Rectal smooth muscle tissue (tissue), 1 donor: ENCODE measurements at regions not wholly inside any gene's neighbourhood (a gene's known extent, or its start where the extent isn't known, plus 50 kb on each side); places are given as distances from the start of the nearest gene placed in this dataset.

ENCODE experiments used
- H3K27ac ChIP-seq: one replicate; pipeline ENCODE4 v1.7.0; 2013; ENCODE audit warnings: low read depth, low read length, inconsistent platforms
- H3K27me3 ChIP-seq: one replicate; pipeline ENCODE4 v1.7.0; 2013; ENCODE audit warnings: low read length; ENCODE audit not compliant: control insufficient read depth, insufficient read depth
- H3K36me3 ChIP-seq: one replicate; pipeline ENCODE4 v1.7.0; 2013; ENCODE audit warnings: low read length; ENCODE audit not compliant: control insufficient read depth, insufficient read depth
- H3K4me1 ChIP-seq: one replicate; pipeline ENCODE4 v1.7.0; 2013; ENCODE audit warnings: low read length; ENCODE audit not compliant: control insufficient read depth, insufficient read depth
- H3K4me3 ChIP-seq: one replicate; pipeline ENCODE4 v1.7.0; 2013; ENCODE audit warnings: low read length
- H3K9ac ChIP-seq: one replicate; pipeline ENCODE4 v1.7.0; 2013; ENCODE audit warnings: low read length

GRCh38 chr4:96652821-96653220 is 812.9 kb downstream of the PDHA2 start:
- Histone ChIP-seq H3K4me1 (no peaks in the 10 kb centered on the region), H3K27me3 (no peaks in the 10 kb centered on the region), H3K9ac (no peak overlapping the region), H3K27ac (no peak overlapping the region), H3K36me3 (no peaks in the 10 kb centered on the region), H3K4me3 (no peak overlapping the region)

- Histone ChIP-seq H3K27me3 (no peaks in the 10 kb centered on the region), H3K36me3 (no peaks in the 10 kb centered on the region), H3K4me1 (no peaks in the 10 kb centered on the region), H3K4me3 (no peak overlapping the region), H3K27ac (no peak overlapping the region), H3K9ac (no peak overlapping the region)
Observed at GRCh38 chr4:96654045-96654444, 814.2 kb downstream of the PDHA2 start.

GRCh38 chr4:96670381-96670780 is 830.5 kb downstream of the PDHA2 start:
- Histone ChIP-seq H3K4me1 (no peaks in the 10 kb centered on the region), H3K9ac (no peak overlapping the region), H3K4me3 (no peak overlapping the region), H3K36me3 (no peaks in the 10 kb centered on the region), H3K27ac (no peak overlapping the region), H3K27me3 (no peaks in the 10 kb centered on the region)

GRCh38 chr4:96675416-96675815 is 835.5 kb downstream of the PDHA2 start:
- H3K27me3 ChIP-seq: no peaks in the 10 kb centered on the region
- H3K36me3 ChIP-seq: no peaks in the 10 kb centered on the region
- H3K9ac ChIP-seq: no peak overlapping the region
- H3K4me3 ChIP-seq: no peak overlapping the region
- H3K4me1 ChIP-seq: no peaks in the 10 kb centered on the region
- H3K27ac ChIP-seq: no peak overlapping the region

GRCh38 chr4:96675896-96676295 is 836.0 kb downstream of the PDHA2 start:
- Histone ChIP-seq H3K27me3 (no peaks in the 10 kb centered on the region), H3K4me3 (no peak overlapping the region), H3K36me3 (no peaks in the 10 kb centered on the region), H3K27ac (no peak overlapping the region), H3K4me1 (no peaks in the 10 kb centered on the region), H3K9ac (no peak overlapping the region)

- H3K27ac ChIP-seq: no peak overlapping the region
- no peaks in the 10 kb centered on the region for H3K27me3 ChIP-seq
- no peak overlapping the region for H3K9ac ChIP-seq
- no peaks in the 10 kb centered on the region for H3K36me3 ChIP-seq
- no peaks in the 10 kb centered on the region for H3K4me1 ChIP-seq
- no peak overlapping the region for H3K4me3 ChIP-seq
Observed at GRCh38 chr4:96676754-96677435, 837.0 kb downstream of the PDHA2 start.

- no peak overlapping the region for H3K9ac ChIP-seq
- no peak overlapping the region for H3K27ac ChIP-seq
- H3K4me1 ChIP-seq: no peaks in the 10 kb centered on the region
- H3K4me3 ChIP-seq: no peak overlapping the region
- H3K27me3 ChIP-seq: no peaks in the 10 kb centered on the region
- H3K36me3 ChIP-seq: no peaks in the 10 kb centered on the region
Observed at GRCh38 chr4:96677499-96677898, 837.6 kb downstream of the PDHA2 start.

- Histone ChIP-seq H3K27ac (no peak overlapping the region), H3K27me3 (no peaks in the 10 kb centered on the region), H3K36me3 (no peaks in the 10 kb centered on the region), H3K9ac (no peak overlapping the region), H3K4me3 (no peak overlapping the region), H3K4me1 (no peaks in the 10 kb centered on the region)
Observed at GRCh38 chr4:96681218-96681617, 841.3 kb downstream of the PDHA2 start.

GRCh38 chr4:96685691-96686090 is 845.8 kb downstream of the PDHA2 start:
- H3K9ac ChIP-seq: no peak overlapping the region
- H3K4me1 ChIP-seq: no peaks in the 10 kb centered on the region
- H3K4me3 ChIP-seq: no peak overlapping the region
- H3K27ac ChIP-seq: no peak overlapping the region
- no peaks in the 10 kb centered on the region for H3K27me3 ChIP-seq
- no peaks in the 10 kb centered on the region for H3K36me3 ChIP-seq

- Histone ChIP-seq H3K27ac (no peak overlapping the region), H3K4me3 (no peak overlapping the region), H3K9ac (no peak overlapping the region), H3K27me3 (no peaks in the 10 kb centered on the region), H3K36me3 (no peaks in the 10 kb centered on the region), H3K4me1 (no peaks in the 10 kb centered on the region)
Observed at GRCh38 chr4:96691521-96691920, 851.6 kb downstream of the PDHA2 start.

- Histone ChIP-seq H3K36me3 (no peaks in the 10 kb centered on the region), H3K4me3 (no peak overlapping the region), H3K9ac (no peak overlapping the region), H3K27me3 (no peaks in the 10 kb centered on the region), H3K4me1 (no peaks in the 10 kb centered on the region), H3K27ac (no peak overlapping the region)
Observed at GRCh38 chr4:96698831-96699230, 858.9 kb downstream of the PDHA2 start.

GRCh38 chr4:96703265-96703664 is 863.4 kb downstream of the PDHA2 start:
- Histone ChIP-seq H3K27me3 (no peaks in the 10 kb centered on the region), H3K36me3 (no peaks in the 10 kb centered on the region), H3K27ac (no peak overlapping the region), H3K4me1 (no peaks in the 10 kb centered on the region), H3K9ac (no peak overlapping the region), H3K4me3 (no peak overlapping the region)

GRCh38 chr4:96708766-96709165 is 868.9 kb downstream of the PDHA2 start:
- Histone ChIP-seq H3K4me3 (no peak overlapping the region), H3K4me1 (no peaks in the 10 kb centered on the region), H3K27ac (no peak overlapping the region), H3K9ac (no peak overlapping the region), H3K27me3 (no peaks in the 10 kb centered on the region), H3K36me3 (no peaks in the 10 kb centered on the region)
